H1 (cell line): ENCODE measurements at regions not wholly inside any gene's neighbourhood (a gene's known extent, or its start where the extent isn't known, plus 50 kb on each side); places are given as distances from the start of the nearest gene placed in this dataset.

Experiments
- CTCF ChIA-PET: fragments of 300-600 bp; sonication (Branson Sonifier 250); formaldehyde crosslinking; loops from one replicate; lab custom pipeline; 2021; ENCODE audit not compliant: partially characterized antibody; lab: Charles Lee
- POLR2A ChIA-PET: fragments of 300-600 bp; sonication (Branson Sonifier 250); formaldehyde crosslinking; loops from one replicate; lab custom pipeline; 2021; ENCODE audit warnings: inconsistent platforms; ENCODE audit not compliant: partially characterized antibody; lab: Charles Lee
- DNase-seq, 2 experiments: peaks; one replicate each; pipeline versions ENCODE4 v3.0.0 to v3.0.0-alpha.2; 2010 to 2022; ENCODE audit warnings: low spot score in 2 of 2, low read depth in 1 of 2, mixed read lengths in 1 of 2
- FAIRE-seq: peaks from 2 replicates; lab custom pipeline; 2011; peaks lifted over from hg19 to GRCh38; lab: Jason Lieb, UNC
- H2AFZ ChIP-seq: 2 replicates; pipeline ENCODE4 v1.8.1; 2012; ENCODE audit warnings: low read length, inconsistent platforms
- H2AK5ac ChIP-seq: 2 replicates; pipeline ENCODE4 v1.6.1; 2013; ENCODE audit warnings: low read depth, low read length
- H2BK120ac ChIP-seq: replicated peaks from 2 replicates; pipeline ENCODE3; 2013; ENCODE audit warnings: low read depth, low read length, inconsistent platforms
- H2BK12ac ChIP-seq: 2 replicates; pipeline ENCODE4 v1.6.1; 2013; ENCODE audit warnings: low read depth, low read length
- H2BK15ac ChIP-seq: 2 replicates; pipeline ENCODE4 v1.6.1; 2013; ENCODE audit warnings: low read length
- H2BK20ac ChIP-seq: 2 replicates; pipeline ENCODE4 v1.6.1; 2013; ENCODE audit warnings: low read length
- H2BK5ac ChIP-seq: 2 replicates; pipeline ENCODE4 v1.6.1; 2013; ENCODE audit warnings: low read depth, low read length
- H3K14ac ChIP-seq: 2 replicates; pipeline ENCODE4 v1.6.1; 2013; ENCODE audit warnings: inconsistent platforms; ENCODE audit not compliant: insufficient read length
- H3K18ac ChIP-seq: 2 replicates; pipeline ENCODE4 v1.6.1; 2013; ENCODE audit warnings: low read length; ENCODE audit errors: extremely low read depth
- H3K23ac ChIP-seq: 2 replicates; pipeline ENCODE4 v1.6.1; 2013; ENCODE audit warnings: inconsistent platforms; ENCODE audit not compliant: insufficient read length
- H3K23me2 ChIP-seq: 2 replicates; pipeline ENCODE4 v1.6.1; 2013; ENCODE audit warnings: low read depth, low read length
- H3K27ac ChIP-seq: 2 replicates; pipeline ENCODE4 v1.6.1; 2011; ENCODE audit warnings: low read depth, low read length, inconsistent platforms
- H3K27me3 ChIP-seq, 4 experiments: replicated peaks in 1 of 4; 1 replicate in 1 of 4; 2 replicates in 3 of 4; pipeline versions ENCODE4 v1.6.1 to v1.8.1; 2011 to 2013; ENCODE audit warnings: low read length in 3 of 4, mild to moderate bottlenecking in 3 of 4, inconsistent platforms in 2 of 4, mixed read lengths in 2 of 4, moderate library complexity in 1 of 4; ENCODE audit not compliant: control insufficient read depth in 3 of 4, insufficient read depth in 3 of 4; ENCODE audit errors: extremely low read depth in 1 of 4
- H3K36me3 ChIP-seq, 4 experiments: 2 replicates each; pipeline versions ENCODE4 v1.6.1 to v1.8.1; 2011 to 2013; ENCODE audit warnings: mild to moderate bottlenecking in 4 of 4, low read length in 3 of 4, moderate library complexity in 2 of 4, control low read depth in 1 of 4, inconsistent platforms in 1 of 4; ENCODE audit not compliant: insufficient read depth in 4 of 4, control insufficient read depth in 2 of 4
- H3K4ac ChIP-seq: replicated peaks from 2 replicates; pipeline ENCODE3; 2013; ENCODE audit warnings: low read length, low read depth, mixed read lengths, inconsistent platforms; ENCODE audit not compliant: insufficient read length
- H3K4me1 ChIP-seq, 4 experiments: replicated peaks in 1 of 4; 1 replicate in 1 of 4; 2 replicates in 3 of 4; pipeline versions ENCODE4 v1.6.1 to v1.8.1; 2011 to 2013; ENCODE audit warnings: low read length in 3 of 4, inconsistent platforms in 2 of 4, mixed read lengths in 1 of 4; ENCODE audit not compliant: insufficient read depth in 4 of 4, control insufficient read depth in 3 of 4
- H3K4me2 ChIP-seq, 2 experiments: 2 replicates each; pipeline versions ENCODE4 v1.6.1 to v1.8.1; 2011 to 2013; ENCODE audit warnings: low read depth in 2 of 2, low read length in 2 of 2, control low read depth in 1 of 2, inconsistent platforms in 1 of 2, mild to moderate bottlenecking in 1 of 2; ENCODE audit not compliant: insufficient read depth in 1 of 2
- H3K4me3 ChIP-seq, 4 experiments: fragments of 200-600, 300-600 bp in 1 of 4; sonication (generic), shearing (Covaris generic), sonication (Bioruptor Twin) in 1 of 4; 2 replicates each; pipeline versions ENCODE4 v1.5.1 to v1.8.1; 2011 to 2016; ENCODE audit warnings: low read length in 4 of 4, low read depth in 3 of 4, control low read depth in 2 of 4, inconsistent platforms in 2 of 4, mild to moderate bottlenecking in 2 of 4, mixed read lengths in 1 of 4, moderate library complexity in 1 of 4; ENCODE audit not compliant: insufficient read depth in 2 of 4; ENCODE audit errors: extremely low read depth in 1 of 4
- H3K56ac ChIP-seq: replicated peaks from 2 replicates; pipeline ENCODE3; 2013; ENCODE audit warnings: low read depth, mild to moderate bottlenecking, mixed read lengths, low read length, inconsistent platforms; ENCODE audit not compliant: insufficient read length
- H3K79me1 ChIP-seq: 2 replicates; pipeline ENCODE4 v1.6.1; 2013; ENCODE audit warnings: low read depth, low read length, control low read depth
- H3K79me2 ChIP-seq, 2 experiments: 2 replicates each; pipeline versions ENCODE4 v1.6.1 to v1.8.1; 2012 to 2013; ENCODE audit warnings: low read length in 2 of 2, mild to moderate bottlenecking in 2 of 2, inconsistent platforms in 1 of 2; ENCODE audit not compliant: insufficient read depth in 2 of 2, control insufficient read depth in 1 of 2
- H3K9ac ChIP-seq, 4 experiments: replicated peaks in 1 of 4; 1 replicate in 1 of 4; 2 replicates in 3 of 4; pipeline versions ENCODE4 v1.6.1 to v1.8.1; 2011 to 2013; ENCODE audit warnings: low read depth in 3 of 4, low read length in 3 of 4, control low read depth in 2 of 4, mild to moderate bottlenecking in 2 of 4, moderate library complexity in 2 of 4, inconsistent platforms in 1 of 4; ENCODE audit errors: extremely low read depth in 1 of 4
- H3K9me3 ChIP-seq, 2 experiments: 2 replicates each; pipeline versions ENCODE4 v1.6.1 to v1.8.1; 2012 to 2013; ENCODE audit warnings: mild to moderate bottlenecking in 2 of 2, moderate library complexity in 2 of 2, control low read depth in 1 of 2, inconsistent platforms in 1 of 2, low read depth in 1 of 2, low read length in 1 of 2, mixed read lengths in 1 of 2; ENCODE audit not compliant: insufficient read depth in 2 of 2
- H4K20me1 ChIP-seq, 2 experiments: replicated peaks in 1 of 2; 2 replicates each; pipeline versions ENCODE3 to v1.8.1; 2011 to 2013; ENCODE audit warnings: inconsistent platforms in 2 of 2, low read length in 2 of 2, mild to moderate bottlenecking in 1 of 2; ENCODE audit not compliant: insufficient read depth in 2 of 2, control insufficient read depth in 1 of 2
- H4K5ac ChIP-seq: 2 replicates; pipeline ENCODE4 v1.6.1; 2013; ENCODE audit warnings: low read length, low read depth, mixed read lengths, inconsistent platforms; ENCODE audit not compliant: insufficient read length
- H4K8ac ChIP-seq: 2 replicates; pipeline ENCODE4 v1.8.0; 2013; ENCODE audit warnings: mild to moderate bottlenecking, moderate library complexity, low read length, inconsistent platforms; ENCODE audit not compliant: insufficient read depth; ENCODE audit errors: extremely low read depth
- H4K91ac ChIP-seq: replicated peaks from 2 replicates; pipeline ENCODE3; 2013; ENCODE audit warnings: low read length, mixed read lengths, inconsistent platforms; ENCODE audit not compliant: insufficient read length
- HDAC2 ChIP-seq, 2 experiments: fragments of 300-600 bp in 1 of 2; sonication (generic) in 1 of 2; IDR thresholded peaks; 2 replicates each; pipeline ENCODE4 v1.6.1; 2011 to 2012; ENCODE audit warnings: low read depth in 2 of 2, low read length in 2 of 2, mild to moderate bottlenecking in 2 of 2, moderate library complexity in 2 of 2, borderline replicate concordance in 1 of 2, inconsistent platforms in 1 of 2
- JUN ChIP-seq: IDR thresholded peaks from 2 replicates; pipeline ENCODE4 v1.6.1; 2011; ENCODE audit warnings: low read depth, mild to moderate bottlenecking, improper control_type of control experiment, low read length
- TAF7 ChIP-seq: optimal IDR thresholded peaks from 2 replicates; pipeline ENCODE3; 2011; ENCODE audit warnings: low read depth, mild to moderate bottlenecking, inconsistent platforms, low read length, moderate library complexity, borderline replicate concordance
- YY1 ChIP-seq: IDR thresholded peaks from 2 replicates; pipeline ENCODE4 v1.6.1; 2011; ENCODE audit warnings: low read depth, mild to moderate bottlenecking, low read length
- WGBS, 2 experiments: shearing (Covaris generic) in 1 of 2; methylation state at CpG; one replicate each; pipeline versions ENCODE4 v1.1.6 to v1.1.7; 2013 to 2015; ENCODE audit warnings: low lambda C conversion rate in 2 of 2, mixed read lengths in 2 of 2, inconsistent platforms in 1 of 2, low coverage in 1 of 2, missing lambda C conversion rate in 1 of 2; ENCODE audit not compliant: insufficient replicate concordance in 2 of 2, insufficient coverage in 1 of 2, insufficient read length in 1 of 2; ENCODE audit errors: extremely low coverage in 1 of 2, missing lambda C conversion rate in 1 of 2; 5-methylcytosine and 5-hydroxymethylcytosine counted together

DNA sequence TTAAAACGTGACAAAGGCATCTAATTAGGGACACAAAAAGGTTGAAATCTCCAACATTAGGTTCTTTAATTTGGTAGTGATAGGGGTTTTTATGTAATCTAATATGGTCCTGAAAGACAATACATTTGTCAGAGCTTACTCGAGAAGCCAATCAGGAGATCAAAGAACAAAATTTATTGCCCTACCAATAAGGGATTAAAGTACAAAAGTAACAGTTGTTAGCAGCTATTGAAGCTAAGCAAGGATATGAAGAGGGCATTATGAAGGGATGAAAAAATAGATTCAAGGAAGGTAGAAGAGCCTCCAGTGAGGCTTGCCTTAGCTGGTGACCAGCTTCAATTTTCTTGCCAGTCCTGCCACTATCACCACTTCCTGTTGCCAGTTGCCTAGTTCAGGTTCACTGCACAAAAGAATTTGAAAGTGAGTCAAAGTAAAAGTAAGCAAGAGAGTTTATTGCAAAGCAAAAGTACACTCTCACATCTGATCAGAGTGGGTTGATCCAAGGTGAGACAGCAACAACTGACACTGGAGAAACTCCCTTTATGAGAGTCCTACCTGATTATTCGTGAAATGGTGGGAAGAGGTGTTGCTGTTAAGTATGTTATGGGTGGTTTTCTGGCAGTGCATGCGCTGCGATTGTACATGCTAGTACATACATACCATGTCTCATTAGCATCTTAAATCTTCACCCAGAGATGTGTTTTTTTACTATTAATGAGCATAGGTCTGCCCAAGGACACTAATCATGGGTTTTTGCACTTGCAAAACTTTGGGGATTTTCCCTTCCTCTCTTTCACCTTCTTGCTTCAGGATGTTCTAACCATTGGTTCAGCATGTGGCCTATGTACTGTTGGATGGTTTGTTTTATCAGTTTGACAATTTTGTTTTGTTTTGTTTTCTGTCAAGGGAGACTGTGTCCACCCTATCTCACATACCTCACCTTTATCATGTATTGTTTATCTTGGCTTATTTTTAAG lies 263.2 kb upstream of the ITM2A start:
- no peak for FAIRE-seq
- POLR2A ChIA-PET, result no interaction called here

More for the DNA sequence above, 263.2 kb upstream of the ITM2A start:
- CTCF ChIA-PET, result no interaction called here
- TF ChIP-seq YY1 (no peak), HDAC2 (IDR thresholded peaks at IDR 0.05; ENCODE audit: borderline replicate concordance in 1 of 2, low read depth in 2 of 2, low read length in 2 of 2) (no peak), JUN (no peak), TAF7 (no peak)
- TF ChIP-seq, all 59 proteins: peak for 0
- H4K8ac ChIP-seq, result no peak overlapping the region
- H3K23ac ChIP-seq, result no peak overlapping the region
- H3K56ac ChIP-seq, result no peak overlapping the region
- H3K9me3 ChIP-seq, result no peaks in the 10 kb centered on the region
- 72% methylated on average over 4 of the region's 5 CpGs; no CpG with 5 or more reads in 1 of the 2 experiments for WGBS, 2 experiments
- no peak overlapping the region for H3K9ac ChIP-seq
- no peak overlapping the region for H3K4ac ChIP-seq
- no peak overlapping the region for H2BK120ac ChIP-seq
- H3K4me2 ChIP-seq, result no peak overlapping the region
- H2BK20ac ChIP-seq, result no peak overlapping the region
- H3K79me2 ChIP-seq, result no peaks in the 10 kb centered on the region
- H3K4me1 ChIP-seq, result no peaks in the 10 kb centered on the region
- H2BK5ac ChIP-seq, result no peak overlapping the region
- no peaks in the 10 kb centered on the region for H3K27me3 ChIP-seq
- no peak for DNase-seq
- no peak overlapping the region for H3K18ac ChIP-seq
- H2BK12ac ChIP-seq, result no peak overlapping the region
- no peak overlapping the region for H3K14ac ChIP-seq
- no peak overlapping the region for H4K5ac ChIP-seq
- no peak overlapping the region for H2AK5ac ChIP-seq
- H3K27ac ChIP-seq, result no peak overlapping the region
- no peak overlapping the region for H2AFZ ChIP-seq
- no peaks in the 10 kb centered on the region for H3K79me1 ChIP-seq
- H4K91ac ChIP-seq, result no peak overlapping the region
- no peaks in the 10 kb centered on the region for H4K20me1 ChIP-seq
- H3K36me3 ChIP-seq, result no peaks in the 10 kb centered on the region
- no peak overlapping the region for H3K4me3 ChIP-seq
- no peaks in the 10 kb centered on the region for H3K23me2 ChIP-seq
- no peak overlapping the region for H2BK15ac ChIP-seq
